H1 (cell line): ENCODE measurements at regions not wholly inside any gene's neighbourhood (a gene's known extent, or its start where the extent isn't known, plus 50 kb on each side); places are given as distances from the start of the nearest gene placed in this dataset.

ENCODE experiments used
- CTCF ChIA-PET: fragments of 300-600 bp; sonication (Branson Sonifier 250); formaldehyde crosslinking; loops from one replicate; lab custom pipeline; 2021; ENCODE audit not compliant: partially characterized antibody; lab: Charles Lee
- POLR2A ChIA-PET: fragments of 300-600 bp; sonication (Branson Sonifier 250); formaldehyde crosslinking; loops from one replicate; lab custom pipeline; 2021; ENCODE audit warnings: inconsistent platforms; ENCODE audit not compliant: partially characterized antibody; lab: Charles Lee
- DNase-seq, 2 experiments: peaks; one replicate each; pipeline versions ENCODE4 v3.0.0 to v3.0.0-alpha.2; 2010 to 2022; ENCODE audit warnings: low spot score in 2 of 2, low read depth in 1 of 2, mixed read lengths in 1 of 2
- FAIRE-seq: peaks from 2 replicates; lab custom pipeline; 2011; peaks lifted over from hg19 to GRCh38; lab: Jason Lieb, UNC
- H2AFZ ChIP-seq: 2 replicates; pipeline ENCODE4 v1.8.1; 2012; ENCODE audit warnings: low read length, inconsistent platforms
- H2AK5ac ChIP-seq: 2 replicates; pipeline ENCODE4 v1.6.1; 2013; ENCODE audit warnings: low read depth, low read length
- H2BK120ac ChIP-seq: replicated peaks from 2 replicates; pipeline ENCODE3; 2013; ENCODE audit warnings: low read depth, low read length, inconsistent platforms
- H2BK12ac ChIP-seq: 2 replicates; pipeline ENCODE4 v1.6.1; 2013; ENCODE audit warnings: low read depth, low read length
- H2BK15ac ChIP-seq: 2 replicates; pipeline ENCODE4 v1.6.1; 2013; ENCODE audit warnings: low read length
- H2BK20ac ChIP-seq: 2 replicates; pipeline ENCODE4 v1.6.1; 2013; ENCODE audit warnings: low read length
- H2BK5ac ChIP-seq: 2 replicates; pipeline ENCODE4 v1.6.1; 2013; ENCODE audit warnings: low read depth, low read length
- H3K14ac ChIP-seq: 2 replicates; pipeline ENCODE4 v1.6.1; 2013; ENCODE audit warnings: inconsistent platforms; ENCODE audit not compliant: insufficient read length
- H3K18ac ChIP-seq: 2 replicates; pipeline ENCODE4 v1.6.1; 2013; ENCODE audit warnings: low read length; ENCODE audit errors: extremely low read depth
- H3K23ac ChIP-seq: 2 replicates; pipeline ENCODE4 v1.6.1; 2013; ENCODE audit warnings: inconsistent platforms; ENCODE audit not compliant: insufficient read length
- H3K23me2 ChIP-seq: 2 replicates; pipeline ENCODE4 v1.6.1; 2013; ENCODE audit warnings: low read depth, low read length
- H3K27ac ChIP-seq: 2 replicates; pipeline ENCODE4 v1.6.1; 2011; ENCODE audit warnings: low read depth, low read length, inconsistent platforms
- H3K27me3 ChIP-seq, 4 experiments: replicated peaks in 1 of 4; 1 replicate in 1 of 4; 2 replicates in 3 of 4; pipeline versions ENCODE4 v1.6.1 to v1.8.1; 2011 to 2013; ENCODE audit warnings: low read length in 3 of 4, mild to moderate bottlenecking in 3 of 4, inconsistent platforms in 2 of 4, mixed read lengths in 2 of 4, moderate library complexity in 1 of 4; ENCODE audit not compliant: control insufficient read depth in 3 of 4, insufficient read depth in 3 of 4; ENCODE audit errors: extremely low read depth in 1 of 4
- H3K36me3 ChIP-seq, 4 experiments: 2 replicates each; pipeline versions ENCODE4 v1.6.1 to v1.8.1; 2011 to 2013; ENCODE audit warnings: mild to moderate bottlenecking in 4 of 4, low read length in 3 of 4, moderate library complexity in 2 of 4, control low read depth in 1 of 4, inconsistent platforms in 1 of 4; ENCODE audit not compliant: insufficient read depth in 4 of 4, control insufficient read depth in 2 of 4
- H3K4ac ChIP-seq: replicated peaks from 2 replicates; pipeline ENCODE3; 2013; ENCODE audit warnings: low read length, low read depth, mixed read lengths, inconsistent platforms; ENCODE audit not compliant: insufficient read length
- H3K4me1 ChIP-seq, 4 experiments: replicated peaks in 1 of 4; 1 replicate in 1 of 4; 2 replicates in 3 of 4; pipeline versions ENCODE4 v1.6.1 to v1.8.1; 2011 to 2013; ENCODE audit warnings: low read length in 3 of 4, inconsistent platforms in 2 of 4, mixed read lengths in 1 of 4; ENCODE audit not compliant: insufficient read depth in 4 of 4, control insufficient read depth in 3 of 4
- H3K4me2 ChIP-seq, 2 experiments: 2 replicates each; pipeline versions ENCODE4 v1.6.1 to v1.8.1; 2011 to 2013; ENCODE audit warnings: low read depth in 2 of 2, low read length in 2 of 2, control low read depth in 1 of 2, inconsistent platforms in 1 of 2, mild to moderate bottlenecking in 1 of 2; ENCODE audit not compliant: insufficient read depth in 1 of 2
- H3K4me3 ChIP-seq, 4 experiments: fragments of 200-600, 300-600 bp in 1 of 4; sonication (generic), shearing (Covaris generic), sonication (Bioruptor Twin) in 1 of 4; 2 replicates each; pipeline versions ENCODE4 v1.5.1 to v1.8.1; 2011 to 2016; ENCODE audit warnings: low read length in 4 of 4, low read depth in 3 of 4, control low read depth in 2 of 4, inconsistent platforms in 2 of 4, mild to moderate bottlenecking in 2 of 4, mixed read lengths in 1 of 4, moderate library complexity in 1 of 4; ENCODE audit not compliant: insufficient read depth in 2 of 4; ENCODE audit errors: extremely low read depth in 1 of 4
- H3K56ac ChIP-seq: replicated peaks from 2 replicates; pipeline ENCODE3; 2013; ENCODE audit warnings: low read depth, mild to moderate bottlenecking, mixed read lengths, low read length, inconsistent platforms; ENCODE audit not compliant: insufficient read length
- H3K79me1 ChIP-seq: 2 replicates; pipeline ENCODE4 v1.6.1; 2013; ENCODE audit warnings: low read depth, low read length, control low read depth
- H3K79me2 ChIP-seq, 2 experiments: 2 replicates each; pipeline versions ENCODE4 v1.6.1 to v1.8.1; 2012 to 2013; ENCODE audit warnings: low read length in 2 of 2, mild to moderate bottlenecking in 2 of 2, inconsistent platforms in 1 of 2; ENCODE audit not compliant: insufficient read depth in 2 of 2, control insufficient read depth in 1 of 2
- H3K9ac ChIP-seq, 4 experiments: replicated peaks in 1 of 4; 1 replicate in 1 of 4; 2 replicates in 3 of 4; pipeline versions ENCODE4 v1.6.1 to v1.8.1; 2011 to 2013; ENCODE audit warnings: low read depth in 3 of 4, low read length in 3 of 4, control low read depth in 2 of 4, mild to moderate bottlenecking in 2 of 4, moderate library complexity in 2 of 4, inconsistent platforms in 1 of 4; ENCODE audit errors: extremely low read depth in 1 of 4
- H3K9me3 ChIP-seq, 2 experiments: 2 replicates each; pipeline versions ENCODE4 v1.6.1 to v1.8.1; 2012 to 2013; ENCODE audit warnings: mild to moderate bottlenecking in 2 of 2, moderate library complexity in 2 of 2, control low read depth in 1 of 2, inconsistent platforms in 1 of 2, low read depth in 1 of 2, low read length in 1 of 2, mixed read lengths in 1 of 2; ENCODE audit not compliant: insufficient read depth in 2 of 2
- H4K20me1 ChIP-seq, 2 experiments: replicated peaks in 1 of 2; 2 replicates each; pipeline versions ENCODE3 to v1.8.1; 2011 to 2013; ENCODE audit warnings: inconsistent platforms in 2 of 2, low read length in 2 of 2, mild to moderate bottlenecking in 1 of 2; ENCODE audit not compliant: insufficient read depth in 2 of 2, control insufficient read depth in 1 of 2
- H4K5ac ChIP-seq: 2 replicates; pipeline ENCODE4 v1.6.1; 2013; ENCODE audit warnings: low read length, low read depth, mixed read lengths, inconsistent platforms; ENCODE audit not compliant: insufficient read length
- H4K8ac ChIP-seq: 2 replicates; pipeline ENCODE4 v1.8.0; 2013; ENCODE audit warnings: mild to moderate bottlenecking, moderate library complexity, low read length, inconsistent platforms; ENCODE audit not compliant: insufficient read depth; ENCODE audit errors: extremely low read depth
- H4K91ac ChIP-seq: replicated peaks from 2 replicates; pipeline ENCODE3; 2013; ENCODE audit warnings: low read length, mixed read lengths, inconsistent platforms; ENCODE audit not compliant: insufficient read length
- BCL11A ChIP-seq, 2 experiments: IDR thresholded peaks; one replicate each; pipeline ENCODE4 v1.6.1; 2011; ENCODE audit warnings: low read depth in 2 of 2, low read length in 2 of 2, mild to moderate bottlenecking in 2 of 2
- SIRT6 ChIP-seq: IDR thresholded peaks from one replicate; pipeline ENCODE4 v1.7.1; 2012; ENCODE audit warnings: low read length, inconsistent platforms
- SP1 ChIP-seq: IDR thresholded peaks from 2 replicates; pipeline ENCODE4 v1.6.1; 2011; ENCODE audit warnings: low read depth, low read length
- WGBS, 2 experiments: shearing (Covaris generic) in 1 of 2; methylation state at CpG; one replicate each; pipeline versions ENCODE4 v1.1.6 to v1.1.7; 2013 to 2015; ENCODE audit warnings: low lambda C conversion rate in 2 of 2, mixed read lengths in 2 of 2, inconsistent platforms in 1 of 2, low coverage in 1 of 2, missing lambda C conversion rate in 1 of 2; ENCODE audit not compliant: insufficient replicate concordance in 2 of 2, insufficient coverage in 1 of 2, insufficient read length in 1 of 2; ENCODE audit errors: extremely low coverage in 1 of 2, missing lambda C conversion rate in 1 of 2; 5-methylcytosine and 5-hydroxymethylcytosine counted together

- DNase-seq (no peak), FAIRE-seq (no peak)
- Histone ChIP-seq H3K4me1 (peaks cover 0 to 7% (median 1%) of the 10 kb centered on the region in 4 experiments; a peak in 2 of 7 replicates), H2BK12ac (no peak overlapping the region), H2BK120ac (no peak overlapping the region), H3K56ac (no peak overlapping the region), H3K23me2 (no peaks in the 10 kb centered on the region), H2BK5ac (no peak overlapping the region), H3K79me2 (no peaks in the 10 kb centered on the region), H3K36me3 (no peaks in the 10 kb centered on the region), H3K79me1 (no peaks in the 10 kb centered on the region), H3K9ac (no peak overlapping the region), H3K18ac (no peak overlapping the region), H2AK5ac (no peak overlapping the region), H3K4me2 (no peak overlapping the region), H3K27ac (no peak overlapping the region), H2AFZ (no peak overlapping the region), H2BK15ac (no peak overlapping the region), H3K9me3 (peaks cover under 1% of the 10 kb centered on the region in 2 experiments; a peak in 1 of 4 replicates), H4K20me1 (no peaks in the 10 kb centered on the region), H3K27me3 (no peaks in the 10 kb centered on the region), H3K4me3 (no peak overlapping the region), H3K4ac (no peak overlapping the region), H4K8ac (no peak overlapping the region), H4K91ac (no peak overlapping the region), H3K14ac (no peak overlapping the region), H4K5ac (no peak overlapping the region), H2BK20ac (no peak overlapping the region), H3K23ac (no peak overlapping the region)
- TF ChIP-seq SIRT6 (no peak), SP1 (no peak), BCL11A (IDR thresholded peaks at IDR 0.05; ENCODE audit: low read depth in 2 of 2, low read length in 2 of 2) (no peak)
- 83% methylated on average over 2 of the region's 2 CpGs; no CpG with 5 or more reads in 1 of the 2 experiments for WGBS, 2 experiments
- POLR2A ChIA-PET, result no interaction called here
- CTCF ChIA-PET, result no interaction called here
Measured at GRCh38 chr16:20253825-20254224, 73.5 kb downstream of the GP2 start.
